Mesenchymal stem cell (in vitro differentiated cells and primary cell): ENCODE measurements at regions not wholly inside any gene's neighbourhood (a gene's known extent, or its start where the extent isn't known, plus 50 kb on each side); places are given as distances from the start of the nearest gene placed in this dataset.

Source experiments
- DNase-seq: peaks from one replicate; pipeline ENCODE4 v3.0.0-alpha.2; 2013
- H2AFZ ChIP-seq: one replicate; pipeline ENCODE4 v1.6.1; 2013; ENCODE audit warnings: low read depth, mild to moderate bottlenecking, control low read depth, inconsistent platforms, low read length, moderate library complexity
- H2AK5ac ChIP-seq: 2 replicates; pipeline ENCODE4 v1.6.1; 2013; ENCODE audit warnings: low read length, moderate library complexity, mild to moderate bottlenecking, inconsistent platforms; ENCODE audit not compliant: severe bottlenecking
- H2BK120ac ChIP-seq: one replicate; pipeline ENCODE4 v1.6.1; 2013; ENCODE audit warnings: low read depth, mild to moderate bottlenecking, inconsistent platforms, low read length, moderate library complexity
- H2BK12ac ChIP-seq, 2 experiments: one replicate each; pipeline ENCODE4 v1.6.1; 2013; ENCODE audit warnings: inconsistent platforms in 2 of 2, low read length in 2 of 2, mild to moderate bottlenecking in 2 of 2, moderate library complexity in 2 of 2, control low read depth in 1 of 2
- H2BK15ac ChIP-seq: one replicate; pipeline ENCODE4 v1.6.1; 2013; ENCODE audit warnings: mild to moderate bottlenecking, low read depth, inconsistent platforms; ENCODE audit not compliant: poor library complexity, severe bottlenecking
- H2BK5ac ChIP-seq: 2 replicates; pipeline ENCODE4 v1.6.1; 2013; ENCODE audit warnings: low read depth, mild to moderate bottlenecking, low read length, control low read depth, inconsistent platforms; ENCODE audit not compliant: poor library complexity, severe bottlenecking
- H3K14ac ChIP-seq, 2 experiments: one replicate each; pipeline ENCODE4 v1.6.1; 2013; ENCODE audit warnings: inconsistent platforms in 2 of 2, low read length in 2 of 2, control low read depth in 1 of 2, mild to moderate bottlenecking in 1 of 2, moderate library complexity in 1 of 2
- H3K18ac ChIP-seq, 2 experiments: one replicate each; pipeline ENCODE4 v1.6.1; 2013; ENCODE audit warnings: inconsistent platforms in 2 of 2, low read length in 2 of 2, control low read depth in 1 of 2, low read depth in 1 of 2, mild to moderate bottlenecking in 1 of 2
- H3K23ac ChIP-seq, 2 experiments: one replicate each; pipeline ENCODE4 v1.6.1; 2013; ENCODE audit warnings: inconsistent platforms in 2 of 2, low read length in 2 of 2, mild to moderate bottlenecking in 2 of 2, moderate library complexity in 2 of 2, control low read depth in 1 of 2
- H3K27ac ChIP-seq: 2 replicates; pipeline ENCODE4 v1.5.1; 2013; ENCODE audit warnings: mild to moderate bottlenecking, moderate library complexity, low read length, control low read depth, inconsistent platforms; ENCODE audit not compliant: poor library complexity, severe bottlenecking
- H3K27me3 ChIP-seq, 2 experiments: 2 replicates each; pipeline versions ENCODE4 v1.6.1 to v1.7.0; 2013; ENCODE audit warnings: low read length in 2 of 2, mild to moderate bottlenecking in 2 of 2, moderate library complexity in 2 of 2, control low read depth in 1 of 2, inconsistent platforms in 1 of 2; ENCODE audit not compliant: control insufficient read depth in 1 of 2, insufficient read depth in 1 of 2
- H3K36me3 ChIP-seq, 2 experiments: 2 replicates each; pipeline versions ENCODE4 v1.6.1 to v1.7.0; 2013; ENCODE audit warnings: low read length in 2 of 2, control low read depth in 1 of 2, inconsistent platforms in 1 of 2, low read depth in 1 of 2, mild to moderate bottlenecking in 1 of 2; ENCODE audit not compliant: insufficient read depth in 2 of 2, control insufficient read depth in 1 of 2
- H3K4ac ChIP-seq, 2 experiments: one replicate each; pipeline ENCODE4 v1.6.1; 2013; ENCODE audit warnings: inconsistent platforms in 2 of 2, low read length in 2 of 2, mild to moderate bottlenecking in 2 of 2, moderate library complexity in 2 of 2, control low read depth in 1 of 2, low read depth in 1 of 2
- H3K4me1 ChIP-seq: 2 replicates; pipeline ENCODE4 v1.6.1; 2013; ENCODE audit warnings: low read depth, low read length, control low read depth; ENCODE audit not compliant: control insufficient read depth, insufficient read depth
- H3K4me2 ChIP-seq: 2 replicates; pipeline ENCODE4 v1.6.1; 2013; ENCODE audit warnings: low read length, mild to moderate bottlenecking, inconsistent platforms; ENCODE audit not compliant: poor library complexity, severe bottlenecking
- H3K4me3 ChIP-seq, 2 experiments: 2 replicates each; pipeline versions ENCODE4 v1.5.1 to v1.7.0; 2013; ENCODE audit warnings: low read length in 2 of 2, mild to moderate bottlenecking in 2 of 2, control low read depth in 1 of 2, low read depth in 1 of 2; ENCODE audit not compliant: insufficient read depth in 1 of 2
- H3K79me1 ChIP-seq: replicated peaks from 2 replicates; pipeline ENCODE4 v1.6.1; 2013; ENCODE audit warnings: mild to moderate bottlenecking, control low read depth, low read length, inconsistent platforms; ENCODE audit not compliant: poor library complexity, severe bottlenecking
- H3K9ac ChIP-seq: 2 replicates; pipeline ENCODE4 v1.7.0; 2013; ENCODE audit warnings: mild to moderate bottlenecking, low read length, moderate library complexity
- H3K9me3 ChIP-seq: 2 replicates; pipeline ENCODE4 v1.7.0; 2013; ENCODE audit warnings: mild to moderate bottlenecking, low read length; ENCODE audit not compliant: control insufficient read depth
- H4K8ac ChIP-seq: one replicate; pipeline ENCODE4 v1.6.1; 2013; ENCODE audit warnings: inconsistent platforms, mild to moderate bottlenecking, low read length, moderate library complexity
- H4K91ac ChIP-seq: one replicate; pipeline ENCODE4 v1.6.1; 2013; ENCODE audit warnings: mild to moderate bottlenecking, low read length, inconsistent platforms
- WGBS: methylation state at CpG from one replicate; pipeline ENCODE4 v1.1.7; 2013; ENCODE audit warnings: mixed read lengths; 5-methylcytosine and 5-hydroxymethylcytosine counted together

DNA sequence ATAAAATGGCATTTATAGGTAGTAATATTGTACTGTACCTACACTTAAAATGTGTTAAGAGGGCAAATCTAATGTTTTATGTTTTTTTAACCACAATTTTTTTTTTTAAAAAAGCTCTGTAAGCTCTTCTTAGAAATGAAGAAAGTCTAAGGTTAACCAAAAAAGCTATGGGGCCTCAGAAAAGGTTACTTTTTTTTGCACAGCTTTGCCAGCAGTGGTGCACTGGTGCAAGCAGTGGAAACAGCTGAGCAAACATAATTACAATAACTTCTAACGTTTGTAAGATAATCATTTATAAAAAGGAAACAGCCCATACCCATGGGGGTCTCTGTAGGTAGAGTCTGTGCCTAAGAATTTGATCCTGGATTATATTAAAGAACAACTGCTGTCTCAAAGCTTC lies 85.1 kb upstream of the NID2 start:
- no peak overlapping the region for H3K4ac ChIP-seq
- H3K27ac ChIP-seq, result no peak overlapping the region
- H2BK12ac ChIP-seq, result no peak overlapping the region
- H2AK5ac ChIP-seq, result no peak overlapping the region
- no peak overlapping the region for H2BK15ac ChIP-seq
- H3K4me1 ChIP-seq, result no peaks in the 10 kb centered on the region
- H4K8ac ChIP-seq, result no peak overlapping the region
- no peak overlapping the region for H3K9ac ChIP-seq
- H2BK5ac ChIP-seq, result no peak overlapping the region
- no peaks in the 10 kb centered on the region for H3K9me3 ChIP-seq
- DNase-seq, result no peak
- no peak overlapping the region for H4K91ac ChIP-seq
- H3K18ac ChIP-seq, result no peak overlapping the region
- no peak overlapping the region for H3K4me3 ChIP-seq
- H3K27me3 ChIP-seq, result peaks cover 13 to 27% of the 10 kb centered on the region in 2 experiments
- H3K79me1 ChIP-seq, result no peaks in the 10 kb centered on the region
- no peak overlapping the region for H2AFZ ChIP-seq
- no peak overlapping the region for H3K23ac ChIP-seq
- H2BK120ac ChIP-seq, result no peak overlapping the region
- H3K14ac ChIP-seq, result no peak overlapping the region
- no peak overlapping the region for H3K4me2 ChIP-seq
- no CpG with 5 or more reads among the region's 1 CpG for WGBS
- no peaks in the 10 kb centered on the region for H3K36me3 ChIP-seq

DNA sequence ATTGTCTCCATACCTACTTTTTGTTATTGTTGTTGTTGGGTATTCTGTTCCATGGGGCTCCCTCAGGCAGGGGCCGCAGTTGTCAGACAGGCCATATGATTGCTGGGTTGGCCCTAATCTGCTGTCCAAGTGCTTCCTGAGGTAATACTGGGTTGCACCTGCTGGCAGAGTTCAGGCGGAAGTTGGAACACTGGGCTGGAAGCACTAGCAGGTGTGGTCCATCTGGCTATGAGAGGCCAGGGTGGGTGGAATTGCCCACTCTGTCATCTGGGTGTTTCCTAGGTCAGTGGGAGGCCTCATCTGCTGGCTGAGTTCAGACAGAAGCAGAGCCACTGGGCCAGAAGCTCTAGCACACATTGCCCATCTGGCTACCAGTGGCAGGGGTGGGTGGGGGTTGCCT lies 81.3 kb upstream of the NID2 start:
- no peak overlapping the region for H4K8ac ChIP-seq
- H3K79me1 ChIP-seq, result no peaks in the 10 kb centered on the region
- H3K9me3 ChIP-seq, result no peaks in the 10 kb centered on the region
- no peak overlapping the region for H2AK5ac ChIP-seq
- H3K9ac ChIP-seq, result no peak overlapping the region
- no peak for DNase-seq
- no peak overlapping the region for H3K4me3 ChIP-seq
- no peak overlapping the region for H2BK15ac ChIP-seq
- H3K23ac ChIP-seq, result peak overlapping the region in 1 of 2 experiments; percentile 9
- H2BK5ac ChIP-seq, result no peak overlapping the region
- H3K4me2 ChIP-seq, result no peak overlapping the region
- H3K4ac ChIP-seq, result no peak overlapping the region
- no peak overlapping the region for H2BK12ac ChIP-seq
- H3K4me1 ChIP-seq, result no peaks in the 10 kb centered on the region
- H3K27me3 ChIP-seq, result peaks cover 16 to 33% of the 10 kb centered on the region in 2 experiments
- no peak overlapping the region for H3K27ac ChIP-seq
- H3K14ac ChIP-seq, result no peak overlapping the region
- no peak overlapping the region for H2BK120ac ChIP-seq
- no peak overlapping the region for H3K18ac ChIP-seq
- no peaks in the 10 kb centered on the region for H3K36me3 ChIP-seq
- 97% methylated on average over 2 of the region's 2 CpGs for WGBS
- H2AFZ ChIP-seq, result no peak overlapping the region
- no peak overlapping the region for H4K91ac ChIP-seq

DNA sequence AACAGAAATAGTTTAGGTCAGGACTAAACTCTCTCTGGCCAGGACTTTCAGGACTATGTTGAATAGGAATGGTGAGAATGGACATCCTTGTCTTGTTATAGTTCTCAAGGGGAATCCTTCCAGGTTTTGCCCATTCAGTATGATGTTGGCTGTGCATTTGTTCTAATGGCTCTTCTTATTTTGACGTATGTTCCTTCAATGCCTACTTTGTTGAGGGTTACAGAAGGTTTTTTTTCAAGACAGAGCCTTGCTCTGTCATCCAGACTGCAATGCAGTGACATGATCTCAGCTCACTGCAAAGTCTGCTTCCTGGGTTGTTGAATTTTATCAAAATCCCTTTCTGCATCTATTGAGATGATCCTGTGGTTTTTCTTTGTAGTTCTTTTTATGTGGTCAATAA lies 79.5 kb upstream of the NID2 start:
- Histone ChIP-seq H2BK5ac (no peak overlapping the region), H3K4me3 (no peak overlapping the region), H3K18ac (no peak overlapping the region), H3K14ac (no peak overlapping the region), H3K23ac (no peak overlapping the region), H3K4me2 (no peak overlapping the region), H3K27me3 (peaks cover 16 to 33% of the 10 kb centered on the region in 2 experiments), H3K4me1 (no peaks in the 10 kb centered on the region), H4K8ac (no peak overlapping the region), H3K36me3 (no peaks in the 10 kb centered on the region), H2BK12ac (no peak overlapping the region), H2AK5ac (no peak overlapping the region), H4K91ac (no peak overlapping the region), H3K27ac (no peak overlapping the region), H3K9ac (no peak overlapping the region), H3K9me3 (no peaks in the 10 kb centered on the region), H2AFZ (no peak overlapping the region), H3K79me1 (no peaks in the 10 kb centered on the region), H2BK120ac (no peak overlapping the region), H3K4ac (no peak overlapping the region), H2BK15ac (no peak overlapping the region)
- DNase-seq, result no peak
- 88% methylated on average over 1 of the region's 1 CpG for WGBS

DNA sequence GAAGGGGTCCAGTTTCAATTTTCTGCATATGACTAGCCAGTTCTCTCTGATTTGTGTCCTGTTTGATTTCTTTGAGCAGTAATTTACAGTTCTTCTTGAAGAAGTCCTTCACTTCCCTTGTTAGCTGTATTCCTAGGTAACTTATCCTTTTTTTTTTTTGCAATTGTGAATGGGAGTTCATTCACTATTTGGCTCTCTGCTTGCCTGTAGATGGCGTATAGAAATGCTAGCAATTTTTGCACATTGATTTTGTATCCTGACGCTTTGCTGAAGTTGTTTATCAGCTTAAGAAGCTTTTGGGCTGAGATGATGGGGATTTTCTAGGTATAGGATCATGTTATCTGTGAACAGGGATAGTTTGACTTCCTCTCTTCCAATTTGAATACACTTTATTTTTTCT lies 77.6 kb upstream of the NID2 start:
- H3K4ac ChIP-seq, result no peak overlapping the region
- H2BK15ac ChIP-seq, result no peak overlapping the region
- no peak overlapping the region for H4K8ac ChIP-seq
- no peak overlapping the region for H2AFZ ChIP-seq
- no peak overlapping the region for H3K9ac ChIP-seq
- H3K23ac ChIP-seq, result no peak overlapping the region
- H3K9me3 ChIP-seq, result no peaks in the 10 kb centered on the region
- no peak overlapping the region for H2AK5ac ChIP-seq
- H3K79me1 ChIP-seq, result no peaks in the 10 kb centered on the region
- H3K27ac ChIP-seq, result no peak overlapping the region
- DNase-seq, result no peak
- H2BK5ac ChIP-seq, result no peak overlapping the region
- H2BK12ac ChIP-seq, result no peak overlapping the region
- no peak overlapping the region for H3K14ac ChIP-seq
- H3K18ac ChIP-seq, result no peak overlapping the region
- H4K91ac ChIP-seq, result no peak overlapping the region
- H3K4me3 ChIP-seq, result no peak overlapping the region
- 82% methylated on average over 1 of the region's 2 CpGs for WGBS
- H3K27me3 ChIP-seq, result peaks cover 20 to 30% of the 10 kb centered on the region in 2 experiments
- H3K36me3 ChIP-seq, result no peaks in the 10 kb centered on the region
- no peak overlapping the region for H3K4me2 ChIP-seq
- no peak overlapping the region for H2BK120ac ChIP-seq
- H3K4me1 ChIP-seq, result no peaks in the 10 kb centered on the region
